ENCODE measurements at regions not wholly inside any gene's neighbourhood (a gene's known extent, or its start where the extent isn't known, plus 50 kb on each side); places are given as distances from the start of the nearest gene placed in this dataset.

- no peaks in the 10 kb centered on the region for H3K36me3 Mint-ChIP-seq (ENCODE audit: low read depth)
- no peaks in the 10 kb centered on the region for H3K9me3 Mint-ChIP-seq
- no peak overlapping the region for H3K4me3 Mint-ChIP-seq
- H3K27ac Mint-ChIP-seq, result no peak overlapping the region
- DNase-seq (ENCODE audit: low spot score), result no peak
- no peaks in the 10 kb centered on the region for H3K4me1 Mint-ChIP-seq (ENCODE audit: low read depth)
- intact Hi-C loops (cut with micrococcal nuclease), result no loop called here
- no peaks in the 10 kb centered on the region for H3K27me3 Mint-ChIP-seq (ENCODE audit: insufficient read depth)
Observed at GRCh38 chr3:80278056-80278455, 510.3 kb upstream of the ROBO1 start.

GRCh38 chr3:80275120-80275519 lies 507.3 kb upstream of the ROBO1 start:
- H3K4me1 Mint-ChIP-seq (ENCODE audit: low read depth), result no peaks in the 10 kb centered on the region
- intact Hi-C loops (cut with micrococcal nuclease), result no loop called here
- H3K9me3 Mint-ChIP-seq, result peaks cover 11% of the 10 kb centered on the region

DNA sequence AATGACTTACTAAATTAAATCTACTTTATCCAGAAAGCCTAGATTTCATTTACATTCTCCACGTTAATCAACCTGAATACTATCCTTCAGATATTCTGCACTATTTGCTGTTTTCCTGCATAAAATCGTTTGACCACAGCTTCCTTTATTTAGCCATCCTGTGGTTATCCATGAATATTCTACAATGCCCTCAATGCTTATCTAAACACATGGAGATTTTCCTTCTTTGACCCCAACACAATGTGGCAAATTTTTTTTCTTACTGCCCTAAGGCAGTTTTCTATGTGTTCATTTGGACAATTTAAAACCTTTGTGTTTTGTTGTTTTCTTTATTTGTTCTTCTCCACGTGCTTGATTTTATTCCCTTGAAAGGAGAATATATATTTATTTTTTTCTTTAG lies 495.5 kb upstream of the ROBO1 start:
- Mint-ChIP-seq H3K27me3 (ENCODE audit: insufficient read depth) (no peaks in the 10 kb centered on the region), H3K4me3 (no peak overlapping the region), H3K36me3 (ENCODE audit: low read depth) (no peaks in the 10 kb centered on the region), H3K4me1 (ENCODE audit: low read depth) (no peaks in the 10 kb centered on the region), H3K9me3 (peaks cover 14% of the 10 kb centered on the region), H3K27ac (no peak overlapping the region)
- DNase-seq (ENCODE audit: low spot score), result no peak
- intact Hi-C loops (cut with micrococcal nuclease), result no loop called here

More at GRCh38 chr3:80275120-80275519, 507.3 kb upstream of the ROBO1 start:
- H3K36me3 Mint-ChIP-seq (ENCODE audit: low read depth), result no peaks in the 10 kb centered on the region
- no peak overlapping the region for H3K4me3 Mint-ChIP-seq
- no peaks in the 10 kb centered on the region for H3K27me3 Mint-ChIP-seq (ENCODE audit: insufficient read depth)
- no peak for DNase-seq (ENCODE audit: low spot score)
- H3K27ac Mint-ChIP-seq, result no peak overlapping the region

DNA sequence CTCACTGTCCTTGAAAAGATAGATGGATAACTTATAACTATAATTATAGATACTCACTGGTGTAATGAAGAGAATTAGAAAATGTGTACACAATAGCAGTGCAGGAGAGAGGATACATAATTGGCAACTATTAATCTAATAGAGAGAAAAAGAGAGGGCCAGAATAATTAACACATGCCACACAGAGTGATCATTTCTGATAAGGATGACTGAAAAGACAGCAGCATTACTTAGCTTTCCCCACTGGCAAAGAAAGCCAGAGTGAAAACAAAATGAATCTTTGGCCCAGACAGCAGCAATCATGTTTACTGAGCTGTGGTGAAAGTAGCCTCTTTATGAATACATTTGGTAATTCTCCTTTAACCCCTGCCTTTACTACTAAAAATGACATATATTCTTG lies 493.3 kb upstream of the ROBO1 start:
- Mint-ChIP-seq H3K27me3 (ENCODE audit: insufficient read depth) (no peaks in the 10 kb centered on the region), H3K9me3 (peaks cover 12% of the 10 kb centered on the region), H3K36me3 (ENCODE audit: low read depth) (no peaks in the 10 kb centered on the region), H3K4me3 (no peak overlapping the region), H3K4me1 (ENCODE audit: low read depth) (no peaks in the 10 kb centered on the region), H3K27ac (no peak overlapping the region)
- DNase-seq (ENCODE audit: low spot score), result no peak
- intact Hi-C loops (cut with micrococcal nuclease), result no loop called here

GRCh38 chr3:80259736-80260135 lies 491.9 kb upstream of the ROBO1 start:
- Mint-ChIP-seq H3K9me3 (peaks cover 10% of the 10 kb centered on the region), H3K4me3 (no peak overlapping the region), H3K36me3 (ENCODE audit: low read depth) (no peaks in the 10 kb centered on the region), H3K27me3 (ENCODE audit: insufficient read depth) (no peaks in the 10 kb centered on the region), H3K4me1 (ENCODE audit: low read depth) (no peaks in the 10 kb centered on the region), H3K27ac (no peak overlapping the region)
- no peak for DNase-seq (ENCODE audit: low spot score)
- intact Hi-C loops (cut with micrococcal nuclease), result no loop called here

GRCh38 chr3:80252113-80252512 lies 484.3 kb upstream of the ROBO1 start:
- no peak for DNase-seq (ENCODE audit: low spot score)
- Mint-ChIP-seq H3K4me3 (no peak overlapping the region), H3K4me1 (ENCODE audit: low read depth) (no peaks in the 10 kb centered on the region), H3K27ac (no peak overlapping the region), H3K36me3 (ENCODE audit: low read depth) (no peaks in the 10 kb centered on the region), H3K9me3 (peaks cover 27% of the 10 kb centered on the region), H3K27me3 (ENCODE audit: insufficient read depth) (no peaks in the 10 kb centered on the region)
- intact Hi-C loops (cut with micrococcal nuclease), result no loop called here

DNA sequence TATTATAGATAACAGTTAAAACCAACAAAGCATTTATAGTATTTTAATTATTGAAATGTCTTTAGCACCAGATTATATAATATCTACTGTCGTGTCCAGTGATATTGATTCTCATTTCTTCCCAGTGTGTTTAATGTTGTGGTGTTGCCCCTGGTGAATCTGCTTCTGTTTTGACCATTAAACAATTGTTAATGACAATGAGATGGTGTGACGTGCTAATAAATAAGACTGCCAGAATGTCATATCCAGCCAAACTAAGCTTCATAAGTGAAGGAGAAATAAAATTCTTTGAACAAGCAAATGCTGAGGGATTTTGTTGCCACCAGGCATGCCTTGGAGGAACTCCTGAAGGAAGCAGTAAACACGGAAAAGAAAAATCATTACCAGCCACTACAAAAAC lies 480.0 kb upstream of the ROBO1 start:
- Mint-ChIP-seq H3K9me3 (peaks cover 26% of the 10 kb centered on the region), H3K4me1 (ENCODE audit: low read depth) (no peaks in the 10 kb centered on the region), H3K36me3 (ENCODE audit: low read depth) (no peaks in the 10 kb centered on the region), H3K27me3 (ENCODE audit: insufficient read depth) (no peaks in the 10 kb centered on the region), H3K4me3 (no peak overlapping the region), H3K27ac (no peak overlapping the region)
- intact Hi-C loops (cut with micrococcal nuclease), result no loop called here
- DNase-seq (ENCODE audit: low spot score), result no peak

DNA sequence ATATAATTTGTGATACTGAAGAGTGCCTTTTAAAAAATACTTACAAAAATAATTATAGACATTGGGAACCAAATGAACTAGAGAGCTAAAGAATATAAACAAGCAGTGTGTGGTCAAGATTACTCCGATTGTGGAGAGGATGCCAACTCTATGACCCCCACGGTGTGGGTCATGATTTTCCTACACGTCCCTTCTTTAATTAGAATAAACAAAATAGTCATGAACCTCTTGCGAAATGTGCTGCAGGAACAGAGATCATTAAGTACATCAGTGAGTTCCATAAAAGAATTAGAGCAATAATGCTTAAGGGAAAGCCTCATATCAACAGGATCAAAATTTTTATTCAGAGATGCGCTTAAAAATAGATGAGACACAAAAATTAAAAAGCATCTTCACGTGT lies 476.6 kb upstream of the ROBO1 start:
- peaks cover 24% of the 10 kb centered on the region for H3K9me3 Mint-ChIP-seq
- H3K27me3 Mint-ChIP-seq (ENCODE audit: insufficient read depth), result no peaks in the 10 kb centered on the region
- DNase-seq (ENCODE audit: low spot score), result no peak
- intact Hi-C loops (cut with micrococcal nuclease), result no loop called here
- H3K27ac Mint-ChIP-seq, result no peak overlapping the region
- no peaks in the 10 kb centered on the region for H3K4me1 Mint-ChIP-seq (ENCODE audit: low read depth)
- H3K4me3 Mint-ChIP-seq, result no peak overlapping the region
- no peaks in the 10 kb centered on the region for H3K36me3 Mint-ChIP-seq (ENCODE audit: low read depth)

GRCh38 chr3:80241791-80242190 lies 474.0 kb upstream of the ROBO1 start:
- intact Hi-C loops (cut with micrococcal nuclease), result no loop called here
- no peaks in the 10 kb centered on the region for H3K27me3 Mint-ChIP-seq (ENCODE audit: insufficient read depth)
- H3K27ac Mint-ChIP-seq, result no peak overlapping the region
- no peak overlapping the region for H3K4me3 Mint-ChIP-seq
- no peak for DNase-seq (ENCODE audit: low spot score)
- H3K4me1 Mint-ChIP-seq (ENCODE audit: low read depth), result no peaks in the 10 kb centered on the region
- no peaks in the 10 kb centered on the region for H3K36me3 Mint-ChIP-seq (ENCODE audit: low read depth)
- peaks cover 9% of the 10 kb centered on the region for H3K9me3 Mint-ChIP-seq

GRCh38 chr3:80239301-80239700 lies 471.5 kb upstream of the ROBO1 start:
- no peaks in the 10 kb centered on the region for H3K36me3 Mint-ChIP-seq (ENCODE audit: low read depth)
- no peaks in the 10 kb centered on the region for H3K4me1 Mint-ChIP-seq (ENCODE audit: low read depth)
- H3K27me3 Mint-ChIP-seq (ENCODE audit: insufficient read depth), result no peaks in the 10 kb centered on the region
- intact Hi-C loops (cut with micrococcal nuclease), result no loop called here
- H3K27ac Mint-ChIP-seq, result no peak overlapping the region
- DNase-seq (ENCODE audit: low spot score), result no peak
- no peak overlapping the region for H3K4me3 Mint-ChIP-seq
- H3K9me3 Mint-ChIP-seq, result peaks cover 11% of the 10 kb centered on the region

DNA sequence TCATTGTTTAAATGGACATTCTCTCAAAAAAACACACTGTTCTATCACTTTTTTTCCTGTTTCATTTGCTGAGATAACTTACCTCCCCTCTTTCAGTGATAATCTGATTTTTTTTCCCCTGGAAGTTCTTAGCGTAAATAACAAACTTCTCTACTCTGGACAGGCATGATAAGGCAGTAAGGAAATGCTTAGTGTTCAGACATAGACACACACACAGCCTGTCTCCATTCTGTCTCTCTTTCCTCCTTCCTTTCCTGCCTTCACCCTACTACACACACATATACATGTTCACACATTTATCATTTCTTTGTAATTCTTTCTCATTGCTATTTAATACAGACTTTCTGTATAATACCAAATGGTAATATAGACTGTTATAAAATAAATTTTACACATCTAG lies 470.8 kb upstream of the ROBO1 start:
- intact Hi-C loops (cut with micrococcal nuclease), result no loop called here
- Mint-ChIP-seq H3K9me3 (peaks cover 11% of the 10 kb centered on the region), H3K4me1 (ENCODE audit: low read depth) (no peaks in the 10 kb centered on the region), H3K4me3 (no peak overlapping the region), H3K27me3 (ENCODE audit: insufficient read depth) (no peaks in the 10 kb centered on the region), H3K27ac (no peak overlapping the region), H3K36me3 (ENCODE audit: low read depth) (no peaks in the 10 kb centered on the region)
- no peak for DNase-seq (ENCODE audit: low spot score)

DNA sequence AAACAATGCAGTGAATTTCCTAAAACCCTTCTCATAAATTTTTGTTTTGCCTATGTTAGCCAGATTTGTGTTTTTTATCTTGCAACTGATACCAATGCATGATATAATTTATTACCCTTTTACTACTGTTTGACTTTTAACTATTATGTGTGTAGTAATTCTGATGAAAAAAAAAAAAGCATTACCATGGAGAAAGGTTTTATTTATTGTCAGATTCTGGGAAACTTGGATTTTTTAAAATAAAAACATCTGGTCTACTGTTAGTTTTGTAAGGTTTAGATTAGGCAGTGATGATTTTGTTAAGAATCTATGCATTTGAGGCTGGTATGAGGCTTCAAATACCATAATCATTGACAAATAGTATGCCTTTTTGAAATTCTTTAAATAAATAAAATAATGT lies 470.4 kb upstream of the ROBO1 start:
- H3K36me3 Mint-ChIP-seq (ENCODE audit: low read depth), result no peaks in the 10 kb centered on the region
- DNase-seq (ENCODE audit: low spot score), result no peak
- H3K27ac Mint-ChIP-seq, result no peak overlapping the region
- no peak overlapping the region for H3K4me3 Mint-ChIP-seq
- no peaks in the 10 kb centered on the region for H3K4me1 Mint-ChIP-seq (ENCODE audit: low read depth)
- H3K27me3 Mint-ChIP-seq (ENCODE audit: insufficient read depth), result no peaks in the 10 kb centered on the region
- intact Hi-C loops (cut with micrococcal nuclease), result no loop called here
- peaks cover 9% of the 10 kb centered on the region for H3K9me3 Mint-ChIP-seq

DNA sequence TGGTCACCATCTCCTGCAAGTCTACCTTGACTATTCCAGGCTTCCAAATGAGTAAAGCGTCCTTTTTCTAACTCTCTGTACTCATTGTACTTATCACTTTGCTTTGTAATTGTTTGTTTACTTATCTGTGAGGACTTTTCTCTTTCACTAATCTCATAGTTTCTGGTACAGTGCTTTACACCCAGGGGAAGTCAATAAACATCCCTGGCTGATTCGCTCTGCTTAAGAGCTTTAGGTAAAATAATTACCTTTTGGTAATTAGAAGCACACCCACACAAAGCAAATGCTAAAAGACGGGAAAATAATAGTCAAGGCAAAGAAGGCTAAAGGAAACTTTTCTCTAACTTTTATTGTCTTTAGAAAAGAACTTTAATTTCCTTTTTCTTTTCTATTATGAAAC lies 466.9 kb upstream of the ROBO1 start:
- Mint-ChIP-seq H3K27me3 (ENCODE audit: insufficient read depth) (no peaks in the 10 kb centered on the region), H3K9me3 (peaks cover 8% of the 10 kb centered on the region), H3K4me1 (ENCODE audit: low read depth) (no peaks in the 10 kb centered on the region), H3K27ac (no peak overlapping the region), H3K36me3 (ENCODE audit: low read depth) (no peaks in the 10 kb centered on the region), H3K4me3 (no peak overlapping the region)
- no peak for DNase-seq (ENCODE audit: low spot score)
- intact Hi-C loops (cut with micrococcal nuclease), result no loop called here

DNA sequence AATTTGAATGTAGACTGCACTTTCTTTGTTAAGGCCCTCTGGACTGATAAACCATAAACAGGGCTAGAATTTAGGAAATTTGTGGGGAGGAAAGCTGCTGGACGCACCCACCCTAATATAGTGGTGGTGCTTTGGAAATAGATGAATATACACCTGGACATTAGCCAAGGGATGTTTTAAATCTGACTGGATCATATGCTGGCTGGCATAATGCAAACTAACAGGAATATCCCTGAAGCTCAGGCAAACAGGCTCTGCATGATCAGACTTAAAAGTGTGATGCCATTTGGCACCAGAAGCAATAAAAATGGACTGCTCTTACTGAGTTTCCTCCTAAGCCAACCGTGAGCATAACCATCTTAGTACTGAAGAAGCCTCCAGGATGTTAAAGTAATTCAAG lies 465.8 kb upstream of the ROBO1 start:
- H3K27me3 Mint-ChIP-seq (ENCODE audit: insufficient read depth), result no peaks in the 10 kb centered on the region
- peaks cover 8% of the 10 kb centered on the region for H3K9me3 Mint-ChIP-seq
- no peaks in the 10 kb centered on the region for H3K36me3 Mint-ChIP-seq (ENCODE audit: low read depth)
- DNase-seq (ENCODE audit: low spot score), result no peak
- H3K27ac Mint-ChIP-seq, result no peak overlapping the region
- H3K4me3 Mint-ChIP-seq, result no peak overlapping the region
- H3K4me1 Mint-ChIP-seq (ENCODE audit: low read depth), result no peaks in the 10 kb centered on the region
- intact Hi-C loops (cut with micrococcal nuclease), result no loop called here
